ENCODE measurements at regions not wholly inside any gene's neighbourhood (a gene's known extent, or its start where the extent isn't known, plus 50 kb on each side); places are given as distances from the start of the nearest gene placed in this dataset.

- DNase-seq: no peak
Measured at GRCh38 chr2:177155631-177156030, 57.0 kb upstream of the HNRNPA3 start.

GRCh38 chr2:177161741-177162460, 50.7 kb upstream of the HNRNPA3 start:
- DNase-seq: peak; percentile 71

All from hematopoietic multipotent progenitor cell treated with erythropoietin and hydrocortisone succinate and interleukin-3 and kit ligand, for 4 days (in vitro differentiated cells).